RWPE1 (cell line): ENCODE measurements at regions not wholly inside any gene's neighbourhood (a gene's known extent, or its start where the extent isn't known, plus 50 kb on each side); places are given as distances from the start of the nearest gene placed in this dataset.

Experiments used
- CTCF ChIA-PET: fragments of 350-600 bp; sonication (Branson Sonifier 250); formaldehyde crosslinking; extraction: SDS; loops from one replicate; lab custom pipeline; 2021; lab: Yijun Ruan, JAX
- POLR2A ChIA-PET: fragments of 400-600 bp; formaldehyde crosslinking; extraction: SDS; loops from one replicate; lab custom pipeline; 2020; ENCODE audit warnings: antibody characterized with exemption; ENCODE audit not compliant: low non-redundant PET; lab: Yijun Ruan, JAX
- DNase-seq: peaks from one replicate; pipeline ENCODE4 v3.0.0; 2012; ENCODE audit warnings: low spot score
- H3K27ac ChIP-seq: fragments of 450-650 bp; 2 replicates; pipeline ENCODE4 v1.5.1; 2017
- TF ChIP-seq, protein P1 (sequence below): fragments of 450-650 bp; conservative IDR thresholded peaks from 2 replicates; pipeline ENCODE4 v1.5.1; 2017; ENCODE audit warnings: low read depth, mild to moderate bottlenecking

- H3K27ac ChIP-seq = no peak overlapping the region
- DNase-seq = peak; percentile 59
- TF ChIP-seq, protein P1, sequence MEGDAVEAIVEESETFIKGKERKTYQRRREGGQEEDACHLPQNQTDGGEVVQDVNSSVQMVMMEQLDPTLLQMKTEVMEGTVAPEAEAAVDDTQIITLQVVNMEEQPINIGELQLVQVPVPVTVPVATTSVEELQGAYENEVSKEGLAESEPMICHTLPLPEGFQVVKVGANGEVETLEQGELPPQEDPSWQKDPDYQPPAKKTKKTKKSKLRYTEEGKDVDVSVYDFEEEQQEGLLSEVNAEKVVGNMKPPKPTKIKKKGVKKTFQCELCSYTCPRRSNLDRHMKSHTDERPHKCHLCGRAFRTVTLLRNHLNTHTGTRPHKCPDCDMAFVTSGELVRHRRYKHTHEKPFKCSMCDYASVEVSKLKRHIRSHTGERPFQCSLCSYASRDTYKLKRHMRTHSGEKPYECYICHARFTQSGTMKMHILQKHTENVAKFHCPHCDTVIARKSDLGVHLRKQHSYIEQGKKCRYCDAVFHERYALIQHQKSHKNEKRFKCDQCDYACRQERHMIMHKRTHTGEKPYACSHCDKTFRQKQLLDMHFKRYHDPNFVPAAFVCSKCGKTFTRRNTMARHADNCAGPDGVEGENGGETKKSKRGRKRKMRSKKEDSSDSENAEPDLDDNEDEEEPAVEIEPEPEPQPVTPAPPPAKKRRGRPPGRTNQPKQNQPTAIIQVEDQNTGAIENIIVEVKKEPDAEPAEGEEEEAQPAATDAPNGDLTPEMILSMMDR = no peak
- ChIA-PET CTCF (no interaction called here), POLR2A (no interaction called here)
These were observed 231.0 kb upstream of the GMDS start for GRCh38 chr6:2476376-2476775.

GRCh38 chr6:2471472-2471871 lies 226.1 kb upstream of the GMDS start:
- DNase-seq = no peak
- TF ChIP-seq, protein P1 = no peak
- CTCF ChIA-PET = no interaction called here
- H3K27ac ChIP-seq = no peak overlapping the region
- POLR2A ChIA-PET = no interaction called here

DNA sequence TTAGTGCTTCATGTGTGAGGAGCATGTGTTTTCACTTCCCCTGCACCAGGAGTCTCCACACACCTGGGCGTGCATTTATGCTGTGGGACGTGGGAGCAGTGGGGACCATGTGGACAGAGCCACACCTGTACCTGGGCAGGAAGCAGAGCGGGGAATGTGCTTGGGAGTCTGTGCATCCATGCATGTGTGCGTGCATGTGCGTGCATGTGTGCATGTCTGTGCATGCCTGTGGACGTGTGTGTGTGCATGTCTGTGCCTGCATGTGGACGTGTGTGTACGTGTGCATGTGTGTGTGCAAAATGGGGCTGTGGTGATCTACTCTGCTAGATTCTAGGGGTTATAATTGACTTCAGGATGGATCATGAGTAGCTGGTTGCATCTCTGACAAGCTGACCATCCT lies 224.0 kb upstream of the GMDS start:
- no peak for DNase-seq
- H3K27ac ChIP-seq = no peak overlapping the region
- POLR2A ChIA-PET = no interaction called here

DNA sequence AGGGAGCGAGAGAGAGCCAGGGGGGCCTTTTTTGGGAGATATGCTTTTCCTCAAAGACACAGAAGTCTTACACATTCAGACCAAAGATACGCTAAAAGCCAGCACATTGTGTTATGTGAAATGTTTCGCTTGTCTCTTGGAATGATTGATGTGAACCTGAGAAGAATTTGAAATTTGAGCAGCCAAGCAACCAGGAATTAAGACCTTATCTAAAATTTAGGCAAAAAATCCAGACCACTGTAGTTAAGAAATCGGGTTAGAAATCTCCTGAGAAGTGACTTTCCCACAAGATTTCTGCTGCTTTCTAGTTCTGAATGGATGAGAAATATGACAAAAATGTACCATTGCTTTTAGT lies 223.2 kb upstream of the GMDS start:
- H3K27ac ChIP-seq = no peak overlapping the region
- TF ChIP-seq, protein P1 = no peak
- POLR2A ChIA-PET = no interaction called here
- CTCF ChIA-PET = no interaction called here
- DNase-seq = no peak

More for the DNA sequence above, 224.0 kb upstream of the GMDS start:
- TF ChIP-seq, protein P1 = no peak
- CTCF ChIA-PET = interaction anchor here (0.9 kb wide), 1 partner anchor 8 kb away, joined by 3 read pairs; no protein-coding TSS in a partner anchor

GRCh38 chr6:2467929-2468600 lies 222.7 kb upstream of the GMDS start:
- POLR2A ChIA-PET = interaction anchor here (0.6 kb wide), 1 partner anchor 112 kb away, joined by 4 read pairs; no protein-coding TSS in a partner anchor
- no peak overlapping the region for H3K27ac ChIP-seq
- no peak for DNase-seq
- TF ChIP-seq, protein P1 = no peak
- CTCF ChIA-PET = interaction anchor here (0.5 to 0.6 kb wide), 2 partner anchors 77 to 378 kb away, joined by 4 to 5 read pairs; no protein-coding TSS in a partner anchor

GRCh38 chr6:2465336-2465735 lies 219.9 kb upstream of the GMDS start:
- CTCF ChIA-PET = no interaction called here

More at GRCh38 chr6:2465336-2465735, 219.9 kb upstream of the GMDS start:
- no peak overlapping the region for H3K27ac ChIP-seq
- POLR2A ChIA-PET = no interaction called here
- no peak for DNase-seq
- TF ChIP-seq, protein P1 = no peak
